ENCODE measurements at regions not wholly inside any gene's neighbourhood (a gene's known extent, or its start where the extent isn't known, plus 50 kb on each side); places are given as distances from the start of the nearest gene placed in this dataset.

GRCh38 chr13:71237332-71237731, 629.7 kb downstream of the DACH1 start:
- Histone ChIP-seq H3K27me3 (ENCODE audit: control insufficient read depth, insufficient read depth, low read length) (no peaks in the 10 kb centered on the region), H3K4me3 (ENCODE audit: low read depth, low read length) (no peak overlapping the region), H3K36me3 (ENCODE audit: control insufficient read depth, insufficient read depth, low read length) (no peaks in the 10 kb centered on the region)
- no peak for DNase-seq (ENCODE audit: low read depth)
- no peak for FAIRE-seq
- no peak for TF ChIP-seq CTCF (IDR thresholded peaks at IDR 0.05; ENCODE audit: insufficient read depth, low read length, severe bottlenecking)

GRCh38 chr13:71219698-71220415, 647.1 kb downstream of the DACH1 start:
- Histone ChIP-seq H3K36me3 (ENCODE audit: control insufficient read depth, insufficient read depth, low read length) (no peaks in the 10 kb centered on the region), H3K27me3 (ENCODE audit: control insufficient read depth, insufficient read depth, low read length) (no peaks in the 10 kb centered on the region), H3K4me3 (ENCODE audit: low read depth, low read length) (no peak overlapping the region)
- DNase-seq (ENCODE audit: low read depth): no peak
- no peak for TF ChIP-seq CTCF (IDR thresholded peaks at IDR 0.05; ENCODE audit: insufficient read depth, low read length, severe bottlenecking)
- FAIRE-seq: no peak

GRCh38 chr13:71218960-71219359, 648.0 kb downstream of the DACH1 start:
- peak; percentile 10 for DNase-seq (ENCODE audit: low read depth)
- Histone ChIP-seq H3K4me3 (ENCODE audit: low read depth, low read length) (no peak overlapping the region), H3K36me3 (ENCODE audit: control insufficient read depth, insufficient read depth, low read length) (no peaks in the 10 kb centered on the region), H3K27me3 (ENCODE audit: control insufficient read depth, insufficient read depth, low read length) (no peaks in the 10 kb centered on the region)
- FAIRE-seq: no peak
- peak; percentile 11 for TF ChIP-seq CTCF (IDR thresholded peaks at IDR 0.05; ENCODE audit: insufficient read depth, low read length, severe bottlenecking)

- DNase-seq (ENCODE audit: low read depth) (no peak), FAIRE-seq (no peak)
- TF ChIP-seq CTCF (IDR thresholded peaks at IDR 0.05; ENCODE audit: insufficient read depth, low read length, severe bottlenecking): no peak
- Histone ChIP-seq H3K27me3 (ENCODE audit: control insufficient read depth, insufficient read depth, low read length) (no peaks in the 10 kb centered on the region), H3K4me3 (ENCODE audit: low read depth, low read length) (no peak overlapping the region), H3K36me3 (ENCODE audit: control insufficient read depth, insufficient read depth, low read length) (no peaks in the 10 kb centered on the region)
Observed at GRCh38 chr13:71217827-71218226, 649.2 kb downstream of the DACH1 start.

GRCh38 chr13:71214821-71215220, 652.2 kb downstream of the DACH1 start:
- DNase-seq (ENCODE audit: low read depth) (no peak), FAIRE-seq (no peak)
- H3K36me3 ChIP-seq (ENCODE audit: control insufficient read depth, insufficient read depth, low read length): no peaks in the 10 kb centered on the region
- H3K27me3 ChIP-seq (ENCODE audit: control insufficient read depth, insufficient read depth, low read length): no peaks in the 10 kb centered on the region
- H3K4me3 ChIP-seq (ENCODE audit: low read depth, low read length): no peak overlapping the region
- TF ChIP-seq CTCF (IDR thresholded peaks at IDR 0.05; ENCODE audit: insufficient read depth, low read length, severe bottlenecking): no peak

GRCh38 chr13:71214357-71214756, 652.6 kb downstream of the DACH1 start:
- TF ChIP-seq CTCF (IDR thresholded peaks at IDR 0.05; ENCODE audit: insufficient read depth, low read length, severe bottlenecking): no peak
- Histone ChIP-seq H3K36me3 (ENCODE audit: control insufficient read depth, insufficient read depth, low read length) (no peaks in the 10 kb centered on the region), H3K27me3 (ENCODE audit: control insufficient read depth, insufficient read depth, low read length) (no peaks in the 10 kb centered on the region), H3K4me3 (ENCODE audit: low read depth, low read length) (no peak overlapping the region)
- FAIRE-seq (no peak), DNase-seq (ENCODE audit: low read depth) (no peak)

All from bronchial epithelial cell (primary cell).